SK-N-SH treated with all-trans-retinoic acid at 6 μM for 48 hours (cell line): ENCODE measurements at regions not wholly inside any gene's neighbourhood (a gene's known extent, or its start where the extent isn't known, plus 50 kb on each side); places are given as distances from the start of the nearest gene placed in this dataset.

Source experiments
- ATAC-seq: fragments of 200-7000 bp; cut with Tn5 transposase; 3 replicates; pipeline ENCODE4 v1.9.1; 2020; ENCODE audit warnings: mild to moderate bottlenecking, moderate library complexity
- ARNTL ChIP-seq: fragments of 450-650 bp; formaldehyde crosslinking; IDR thresholded peaks from 2 replicates; pipeline ENCODE4 v1.5.0; 2020; ENCODE audit warnings: low read depth, mild to moderate bottlenecking, moderate library complexity, borderline replicate concordance
- BACH2 ChIP-seq: fragments of 250-450 bp; sonication (Bioruptor Pico); IDR thresholded peaks from 2 replicates; pipeline ENCODE4 v1.9.0; 2021; ENCODE audit warnings: mild to moderate bottlenecking, borderline replicate concordance
- CSDC2 ChIP-seq: fragments of 250-450 bp; sonication (Bioruptor Pico); IDR thresholded peaks from 2 replicates; pipeline ENCODE4 v1.5.0; 2020; ENCODE audit warnings: mild to moderate bottlenecking, moderate library complexity
- ESRRG ChIP-seq: fragments of 250-450 bp; sonication (Bioruptor Pico); IDR thresholded peaks from 2 replicates; pipeline ENCODE4 v1.6.1; 2021; ENCODE audit warnings: mild to moderate bottlenecking
- GLIS3 ChIP-seq: fragments of 250-450 bp; sonication (Bioruptor Pico); IDR thresholded peaks from 2 replicates; pipeline ENCODE4 v1.5.0; 2020; ENCODE audit warnings: mild to moderate bottlenecking, moderate library complexity
- ISL1 ChIP-seq: fragments of 250-450 bp; sonication (Bioruptor Pico); IDR thresholded peaks from 2 replicates; pipeline ENCODE4 v2.1.2; 2022; ENCODE audit warnings: mild to moderate bottlenecking, moderate library complexity
- OSR1 ChIP-seq: fragments of 250-450 bp; sonication (Bioruptor Pico); IDR thresholded peaks from 2 replicates; pipeline ENCODE4 v1.8.0; 2022; ENCODE audit warnings: moderate library complexity, mild to moderate bottlenecking, inconsistent platforms
- PATZ1 ChIP-seq: fragments of 250-450 bp; sonication (Bioruptor Pico); IDR thresholded peaks from 2 replicates; pipeline ENCODE4 v1.8.0; 2020; ENCODE audit warnings: mild to moderate bottlenecking, moderate library complexity, borderline replicate concordance
- PPARA ChIP-seq: fragments of 250-450 bp; sonication (Bioruptor Pico); IDR thresholded peaks from 2 replicates; pipeline ENCODE4 v1.5.0; 2020; ENCODE audit warnings: mild to moderate bottlenecking, borderline replicate concordance
- RARB ChIP-seq: fragments of 250-450 bp; sonication (Bioruptor Pico); IDR thresholded peaks from 2 replicates; pipeline ENCODE4 v1.8.0; 2021; ENCODE audit warnings: mild to moderate bottlenecking, moderate library complexity
- SNAI2 ChIP-seq: fragments of 250-450 bp; sonication (Bioruptor Pico); IDR thresholded peaks from 2 replicates; pipeline ENCODE4 v1.5.0; 2020; ENCODE audit warnings: mild to moderate bottlenecking, moderate library complexity
- TCF4 ChIP-seq: fragments of 250-450 bp; sonication (Bioruptor Pico); IDR thresholded peaks from 2 replicates; pipeline ENCODE4 v1.8.0; 2021; ENCODE audit warnings: mild to moderate bottlenecking, moderate library complexity, borderline replicate concordance
- TOX ChIP-seq: fragments of 250-450 bp; sonication (Bioruptor Pico); IDR thresholded peaks from 2 replicates; pipeline ENCODE4 v1.8.0; 2021; ENCODE audit warnings: mild to moderate bottlenecking, moderate library complexity, borderline replicate concordance
- ZC3H10 ChIP-seq: fragments of 250-450 bp; sonication (Bioruptor Pico); IDR thresholded peaks from 2 replicates; pipeline ENCODE4 v1.5.1; 2021; ENCODE audit warnings: mild to moderate bottlenecking, moderate library complexity
- ZFP3 ChIP-seq: fragments of 250-450 bp; sonication (Bioruptor Pico); IDR thresholded peaks from 2 replicates; pipeline ENCODE4 v1.5.0; 2020; ENCODE audit warnings: mild to moderate bottlenecking, moderate library complexity
- ZFP30 ChIP-seq: fragments of 450-650 bp; formaldehyde crosslinking; IDR thresholded peaks from 2 replicates; pipeline ENCODE4 v1.5.0; 2022; ENCODE audit warnings: mild to moderate bottlenecking, moderate library complexity
- ZNF565 ChIP-seq: fragments of 450-650 bp; formaldehyde crosslinking; conservative IDR thresholded peaks from 2 replicates; pipeline ENCODE4 v1.5.0; 2020; ENCODE audit warnings: low read depth, mild to moderate bottlenecking, moderate library complexity
- ZNF70 ChIP-seq: fragments of 450-650 bp; formaldehyde crosslinking; IDR thresholded peaks from 2 replicates; pipeline ENCODE4 v1.5.0; 2020; ENCODE audit warnings: mild to moderate bottlenecking, moderate library complexity
- ZNF8 ChIP-seq: fragments of 450-650 bp; formaldehyde crosslinking; IDR thresholded peaks from 2 replicates; pipeline ENCODE4 v1.5.0; 2020; ENCODE audit warnings: mild to moderate bottlenecking, moderate library complexity
- TF ChIP-seq, protein P1 (sequence below): fragments of 250-450 bp; sonication (Bioruptor Pico); IDR thresholded peaks from 2 replicates; pipeline ENCODE4 v1.8.0; 2021; ENCODE audit warnings: low read depth, mild to moderate bottlenecking, moderate library complexity, borderline replicate concordance
- TF ChIP-seq, protein P2 (sequence below): fragments of 250-450 bp; sonication (Bioruptor Pico); IDR thresholded peaks from 2 replicates; pipeline ENCODE4 v1.5.1; 2021; ENCODE audit warnings: mild to moderate bottlenecking, moderate library complexity
- TF ChIP-seq, protein P3 (sequence below): fragments of 250-450 bp; sonication (Bioruptor Pico); IDR thresholded peaks from 2 replicates; pipeline ENCODE4 v1.5.0; 2020; ENCODE audit warnings: mild to moderate bottlenecking, moderate library complexity

GRCh38 chr5:42905827-42906226, 94.1 kb upstream of the SELENOP start:
- no peak for ATAC-seq

GRCh38 chr5:42900734-42901133, 89.0 kb upstream of the SELENOP start:
- no peak for ATAC-seq
- TF ChIP-seq ZNF8: no peak
- TF ChIP-seq RARB: no peak
- TF ChIP-seq ZFP3 (CRISPR knock-in tag): no peak

More at GRCh38 chr5:42905827-42906226, 94.1 kb upstream of the SELENOP start:
- no peak for TF ChIP-seq CSDC2 (CRISPR knock-in tag)
- no peak for TF ChIP-seq ZNF8
- no peak for TF ChIP-seq TOX (CRISPR knock-in tag)
- TF ChIP-seq, protein P1, sequence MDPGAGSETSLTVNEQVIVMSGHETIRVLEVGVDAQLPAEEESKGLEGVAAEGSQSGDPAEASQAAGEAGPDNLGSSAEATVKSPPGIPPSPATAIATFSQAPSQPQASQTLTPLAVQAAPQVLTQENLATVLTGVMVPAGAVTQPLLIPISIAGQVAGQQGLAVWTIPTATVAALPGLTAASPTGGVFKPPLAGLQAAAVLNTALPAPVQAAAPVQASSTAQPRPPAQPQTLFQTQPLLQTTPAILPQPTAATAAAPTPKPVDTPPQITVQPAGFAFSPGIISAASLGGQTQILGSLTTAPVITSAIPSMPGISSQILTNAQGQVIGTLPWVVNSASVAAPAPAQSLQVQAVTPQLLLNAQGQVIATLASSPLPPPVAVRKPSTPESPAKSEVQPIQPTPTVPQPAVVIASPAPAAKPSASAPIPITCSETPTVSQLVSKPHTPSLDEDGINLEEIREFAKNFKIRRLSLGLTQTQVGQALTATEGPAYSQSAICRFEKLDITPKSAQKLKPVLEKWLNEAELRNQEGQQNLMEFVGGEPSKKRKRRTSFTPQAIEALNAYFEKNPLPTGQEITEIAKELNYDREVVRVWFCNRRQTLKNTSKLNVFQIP (CRISPR knock-in tag): no peak
- no peak for TF ChIP-seq ARNTL (CRISPR knock-in tag)
- TF ChIP-seq ISL1 (CRISPR knock-in tag): no peak

GRCh38 chr5:42898760-42899159, 87.1 kb upstream of the SELENOP start:
- peak; percentile 73 for ATAC-seq
- TF ChIP-seq OSR1: no peak
- no peak for TF ChIP-seq SNAI2
- TF ChIP-seq, protein P2, sequence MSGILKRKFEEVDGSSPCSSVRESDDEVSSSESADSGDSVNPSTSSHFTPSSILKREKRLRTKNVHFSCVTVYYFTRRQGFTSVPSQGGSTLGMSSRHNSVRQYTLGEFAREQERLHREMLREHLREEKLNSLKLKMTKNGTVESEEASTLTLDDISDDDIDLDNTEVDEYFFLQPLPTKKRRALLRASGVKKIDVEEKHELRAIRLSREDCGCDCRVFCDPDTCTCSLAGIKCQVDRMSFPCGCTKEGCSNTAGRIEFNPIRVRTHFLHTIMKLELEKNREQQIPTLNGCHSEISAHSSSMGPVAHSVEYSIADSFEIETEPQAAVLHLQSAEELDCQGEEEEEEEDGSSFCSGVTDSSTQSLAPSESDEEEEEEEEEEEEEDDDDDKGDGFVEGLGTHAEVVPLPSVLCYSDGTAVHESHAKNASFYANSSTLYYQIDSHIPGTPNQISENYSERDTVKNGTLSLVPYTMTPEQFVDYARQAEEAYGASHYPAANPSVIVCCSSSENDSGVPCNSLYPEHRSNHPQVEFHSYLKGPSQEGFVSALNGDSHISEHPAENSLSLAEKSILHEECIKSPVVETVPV (CRISPR knock-in tag): no peak
- no peak for TF ChIP-seq ZNF565
- TF ChIP-seq ZFP3 (CRISPR knock-in tag): no peak
- TF ChIP-seq PATZ1: no peak
- TF ChIP-seq PPARA (CRISPR knock-in tag): no peak
- no peak for TF ChIP-seq BACH2
- no peak for TF ChIP-seq ZC3H10 (CRISPR knock-in tag)
- TF ChIP-seq TOX (CRISPR knock-in tag): no peak
- TF ChIP-seq ARNTL (CRISPR knock-in tag): no peak
- no peak for TF ChIP-seq ISL1 (CRISPR knock-in tag)
- TF ChIP-seq, protein P3, sequence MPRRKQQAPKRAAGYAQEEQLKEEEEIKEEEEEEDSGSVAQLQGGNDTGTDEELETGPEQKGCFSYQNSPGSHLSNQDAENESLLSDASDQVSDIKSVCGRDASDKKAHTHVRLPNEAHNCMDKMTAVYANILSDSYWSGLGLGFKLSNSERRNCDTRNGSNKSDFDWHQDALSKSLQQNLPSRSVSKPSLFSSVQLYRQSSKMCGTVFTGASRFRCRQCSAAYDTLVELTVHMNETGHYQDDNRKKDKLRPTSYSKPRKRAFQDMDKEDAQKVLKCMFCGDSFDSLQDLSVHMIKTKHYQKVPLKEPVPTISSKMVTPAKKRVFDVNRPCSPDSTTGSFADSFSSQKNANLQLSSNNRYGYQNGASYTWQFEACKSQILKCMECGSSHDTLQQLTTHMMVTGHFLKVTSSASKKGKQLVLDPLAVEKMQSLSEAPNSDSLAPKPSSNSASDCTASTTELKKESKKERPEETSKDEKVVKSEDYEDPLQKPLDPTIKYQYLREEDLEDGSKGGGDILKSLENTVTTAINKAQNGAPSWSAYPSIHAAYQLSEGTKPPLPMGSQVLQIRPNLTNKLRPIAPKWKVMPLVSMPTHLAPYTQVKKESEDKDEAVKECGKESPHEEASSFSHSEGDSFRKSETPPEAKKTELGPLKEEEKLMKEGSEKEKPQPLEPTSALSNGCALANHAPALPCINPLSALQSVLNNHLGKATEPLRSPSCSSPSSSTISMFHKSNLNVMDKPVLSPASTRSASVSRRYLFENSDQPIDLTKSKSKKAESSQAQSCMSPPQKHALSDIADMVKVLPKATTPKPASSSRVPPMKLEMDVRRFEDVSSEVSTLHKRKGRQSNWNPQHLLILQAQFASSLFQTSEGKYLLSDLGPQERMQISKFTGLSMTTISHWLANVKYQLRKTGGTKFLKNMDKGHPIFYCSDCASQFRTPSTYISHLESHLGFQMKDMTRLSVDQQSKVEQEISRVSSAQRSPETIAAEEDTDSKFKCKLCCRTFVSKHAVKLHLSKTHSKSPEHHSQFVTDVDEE: no peak
- TF ChIP-seq, protein P1 (CRISPR knock-in tag): no peak
- TF ChIP-seq GLIS3 (CRISPR knock-in tag): no peak
- TF ChIP-seq ESRRG: no peak
- no peak for TF ChIP-seq ZFP30 (CRISPR knock-in tag)
- no peak for TF ChIP-seq ZNF70 (CRISPR knock-in tag)
- TF ChIP-seq CSDC2 (CRISPR knock-in tag): no peak
- no peak for TF ChIP-seq TCF4 (CRISPR knock-in tag)
